Adrenal gland (tissue), 5 donors: ENCODE measurements at regions not wholly inside any gene's neighbourhood (a gene's known extent, or its start where the extent isn't known, plus 50 kb on each side); places are given as distances from the start of the nearest gene placed in this dataset.

Experiments
- CTCF ChIP-seq, 6 experiments: fragments of 450-650 bp in 4 of 6; fragments of 200-600 bp in 2 of 6; sonication (generic) in 1 of 6; IDR thresholded peaks; 1 replicate in 5 of 6; 2 replicates in 1 of 6; pipeline versions ENCODE4 v1.5.1 to v1.8.0; 2016 to 2021; ENCODE audit warnings: antibody characterized with exemption in 6 of 6, mild to moderate bottlenecking in 2 of 6, moderate library complexity in 1 of 6
- POLR2A ChIP-seq, 2 donors: fragments of 450-650 bp; IDR thresholded peaks; one replicate each; pipeline ENCODE4 v1.6.1; 2017; ENCODE audit warnings: antibody characterized with exemption in 2 of 2, mild to moderate bottlenecking in 2 of 2, moderate library complexity in 1 of 2
- donor health status: DM: no; HTN: no; CAD: no.

GRCh38 chr13:89052699-89053098 is 1381.5 kb downstream of the SLITRK5 start:
- TF ChIP-seq CTCF (IDR thresholded peaks at IDR 0.05) = no peak
- TF ChIP-seq POLR2A (IDR thresholded peaks at IDR 0.05) = no peak
